ENCODE measurements at regions not wholly inside any gene's neighbourhood (a gene's known extent, or its start where the extent isn't known, plus 50 kb on each side); places are given as distances from the start of the nearest gene placed in this dataset.
A peak's percentile ranks its signal among the peaks of the same experiment; 100 is the strongest.

GRCh38 chr14:94960285-94961001, 190.5 kb upstream of the GSC start:
- peak in 1 of 3 donors; percentile 32 for DNase-seq

- DNase-seq = no peak
Measured at GRCh38 chr14:94953541-94954260, 183.8 kb upstream of the GSC start.

GRCh38 chr14:94952097-94952496, 182.2 kb upstream of the GSC start:
- no peak for DNase-seq

GRCh38 chr14:94946244-94946643, 176.3 kb upstream of the GSC start:
- DNase-seq = no peak

- no peak for DNase-seq
Measured at GRCh38 chr14:94945615-94946014, 175.7 kb upstream of the GSC start.

GRCh38 chr14:94944636-94945258, 174.8 kb upstream of the GSC start:
- DNase-seq = no peak

GRCh38 chr14:94942601-94943000, 172.7 kb upstream of the GSC start:
- DNase-seq = no peak

GRCh38 chr14:94941311-94941710, 171.4 kb upstream of the GSC start:
- no peak for DNase-seq

- no peak for DNase-seq
Measured at GRCh38 chr14:94940263-94940993, 170.5 kb upstream of the GSC start.

- DNase-seq = no peak
Measured at GRCh38 chr14:94938016-94938415, 168.1 kb upstream of the GSC start.

GRCh38 chr14:94936901-94937685, 167.2 kb upstream of the GSC start:
- DNase-seq = peak in 2 of 3 donors; percentile 11 to 64

- DNase-seq = peak; percentile 76 to 90 (median 80)
Measured at GRCh38 chr14:94936401-94936892, 166.5 kb upstream of the GSC start.

GRCh38 chr14:94935706-94936300, 165.9 kb upstream of the GSC start:
- DNase-seq = peak in 1 of 3 donors; percentile 24

GRCh38 chr14:94934276-94934810, 164.4 kb upstream of the GSC start:
- peak; percentile 12 to 66 (median 21) for DNase-seq

- peak in 1 of 3 donors; percentile 6 for DNase-seq
Measured at GRCh38 chr14:94933486-94933885, 163.6 kb upstream of the GSC start.

- DNase-seq = no peak
Measured at GRCh38 chr14:94932589-94932988, 162.7 kb upstream of the GSC start.

- no peak for DNase-seq
Measured at GRCh38 chr14:94930690-94931089, 160.8 kb upstream of the GSC start.

GRCh38 chr14:94929354-94929753, 159.4 kb upstream of the GSC start:
- DNase-seq = no peak

- no peak for DNase-seq
Measured at GRCh38 chr14:94926176-94926575, 156.3 kb upstream of the GSC start.

- DNase-seq = no peak
Measured at GRCh38 chr14:94925416-94926173, 155.7 kb upstream of the GSC start.

Measured in muscle of back (tissue), 3 donors.